NCI-H82 treated with DMSO at 0.1 percent for 48 hours (cell line): ENCODE measurements at regions not wholly inside any gene's neighbourhood (a gene's known extent, or its start where the extent isn't known, plus 50 kb on each side); places are given as distances from the start of the nearest gene placed in this dataset.

Source experiments
- DNase-seq: peaks from one replicate; lab custom pipeline; 2025; ENCODE audit not compliant: unreplicated experiment; lab: John Stamatoyannopoulos, UW

DNA sequence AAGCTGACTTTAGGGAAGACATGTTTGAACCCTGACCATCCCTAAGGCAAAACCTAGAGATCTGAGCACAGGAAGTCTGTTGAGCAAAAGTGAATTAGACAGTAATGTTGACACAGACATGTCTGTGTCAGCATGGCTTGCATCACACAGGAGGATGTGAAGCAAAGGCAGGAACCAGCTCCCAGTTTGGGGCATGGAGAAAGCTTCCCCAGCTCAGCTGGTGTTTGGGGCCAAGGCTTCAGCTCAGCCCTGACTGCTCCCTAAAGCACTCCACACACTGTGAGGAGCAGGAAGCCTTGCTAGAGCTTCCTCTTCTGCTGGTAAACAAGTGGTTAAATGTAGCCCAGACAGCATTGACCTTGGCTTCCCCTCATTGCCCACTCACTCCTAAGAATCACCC, 153.8 kb upstream of the UBL3 start:
- DNase-seq, result no peak

DNA sequence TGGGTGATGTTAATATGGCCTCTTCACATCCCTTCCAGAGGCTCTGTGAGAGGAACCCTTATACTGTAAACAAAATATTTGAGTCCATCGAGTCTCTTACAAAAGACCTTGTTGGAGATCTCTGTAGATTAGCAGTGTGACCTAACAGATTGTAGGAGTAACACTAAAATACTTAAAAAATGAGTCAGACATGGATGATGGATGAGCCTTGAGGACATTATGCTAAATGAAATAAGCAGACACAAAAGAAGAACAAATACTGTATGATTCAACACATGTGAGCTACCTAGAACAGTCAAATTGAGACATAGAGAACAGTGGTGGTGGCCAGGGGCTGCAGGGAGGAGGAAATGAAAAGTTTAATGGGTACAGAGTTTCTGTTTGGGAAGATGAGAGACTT, 152.2 kb upstream of the UBL3 start:
- no peak for DNase-seq

DNA sequence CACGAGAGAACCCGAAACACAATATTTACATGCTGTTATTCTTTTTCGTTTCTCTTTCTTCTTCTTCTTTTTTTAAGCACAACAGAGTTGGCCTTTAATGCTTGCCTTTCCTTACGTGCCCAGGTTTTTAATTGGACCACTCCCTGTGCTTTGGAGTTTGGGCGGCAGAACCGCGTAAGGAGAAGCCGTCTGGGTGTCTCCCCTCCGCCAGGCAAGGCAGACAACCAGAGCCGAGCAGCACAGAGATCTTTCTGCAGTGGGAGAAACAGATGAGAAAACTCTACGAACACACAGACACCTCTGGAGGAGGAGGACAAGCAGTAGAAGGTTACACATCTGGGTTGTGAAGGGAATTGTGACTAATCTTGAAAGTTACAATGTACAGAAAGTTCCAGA, 150.0 kb upstream of the UBL3 start:
- no peak for DNase-seq

DNA sequence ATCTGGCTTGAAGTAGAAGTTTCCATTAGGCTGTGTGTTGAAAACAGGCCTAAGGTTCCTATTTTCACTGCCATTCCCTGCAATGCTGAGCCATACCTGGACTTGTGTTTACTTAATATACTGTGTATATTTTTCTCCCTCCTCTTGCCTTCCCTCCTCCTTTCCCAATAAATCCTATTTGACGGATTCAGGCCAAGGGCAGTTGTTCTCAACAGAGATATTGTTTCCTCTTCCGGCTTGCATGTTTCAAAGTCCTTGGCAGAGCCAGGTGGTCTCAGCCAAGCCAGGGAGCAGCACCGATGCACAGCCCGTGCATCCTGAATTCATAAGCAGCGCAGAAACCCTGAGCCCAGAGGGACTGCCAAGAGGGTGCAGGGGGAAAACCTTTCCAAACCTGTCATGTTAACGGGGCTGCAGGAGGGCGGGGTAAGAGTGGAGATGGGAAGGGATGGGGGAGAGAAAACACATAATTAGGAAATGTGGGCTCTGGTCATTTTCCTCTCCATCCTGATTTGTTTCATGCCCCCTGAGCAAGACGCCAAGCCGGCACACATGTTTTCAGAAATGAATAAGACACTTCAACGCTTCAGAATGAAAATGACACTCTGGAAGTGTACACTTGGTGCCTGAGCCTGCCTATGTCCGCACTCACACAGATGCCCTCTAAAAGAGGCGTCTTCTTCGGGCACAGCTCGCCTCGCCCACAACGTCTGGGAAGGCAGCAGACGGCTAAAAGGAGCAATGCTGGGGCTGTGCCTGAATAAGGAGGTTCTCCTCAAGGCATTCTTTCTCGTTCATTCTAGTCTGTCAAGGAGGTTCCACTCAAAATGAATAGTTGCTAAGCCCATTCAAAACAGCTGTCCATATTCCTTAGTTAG, 149.3 kb upstream of the UBL3 start:
- no peak for DNase-seq

DNA sequence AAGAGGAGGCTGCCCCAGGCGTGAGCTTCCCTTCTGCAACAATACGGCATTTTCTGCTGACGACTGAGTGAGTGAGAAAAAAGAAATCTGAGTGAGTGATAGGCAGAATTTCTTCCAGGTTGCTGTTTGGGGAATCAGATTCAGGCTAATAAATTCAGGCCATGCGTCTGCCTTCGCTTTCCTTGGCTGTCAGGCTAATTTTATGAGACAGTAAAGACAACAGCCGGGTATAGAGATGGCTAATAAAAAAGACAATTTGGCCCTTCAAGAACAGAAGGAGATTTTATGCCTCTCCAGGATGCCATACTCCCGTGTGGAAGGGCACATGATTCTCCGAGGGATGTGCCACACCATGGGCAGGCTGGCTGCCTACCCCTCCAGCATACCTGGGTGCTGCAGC, 145.9 kb upstream of the UBL3 start:
- DNase-seq, result no peak

DNA sequence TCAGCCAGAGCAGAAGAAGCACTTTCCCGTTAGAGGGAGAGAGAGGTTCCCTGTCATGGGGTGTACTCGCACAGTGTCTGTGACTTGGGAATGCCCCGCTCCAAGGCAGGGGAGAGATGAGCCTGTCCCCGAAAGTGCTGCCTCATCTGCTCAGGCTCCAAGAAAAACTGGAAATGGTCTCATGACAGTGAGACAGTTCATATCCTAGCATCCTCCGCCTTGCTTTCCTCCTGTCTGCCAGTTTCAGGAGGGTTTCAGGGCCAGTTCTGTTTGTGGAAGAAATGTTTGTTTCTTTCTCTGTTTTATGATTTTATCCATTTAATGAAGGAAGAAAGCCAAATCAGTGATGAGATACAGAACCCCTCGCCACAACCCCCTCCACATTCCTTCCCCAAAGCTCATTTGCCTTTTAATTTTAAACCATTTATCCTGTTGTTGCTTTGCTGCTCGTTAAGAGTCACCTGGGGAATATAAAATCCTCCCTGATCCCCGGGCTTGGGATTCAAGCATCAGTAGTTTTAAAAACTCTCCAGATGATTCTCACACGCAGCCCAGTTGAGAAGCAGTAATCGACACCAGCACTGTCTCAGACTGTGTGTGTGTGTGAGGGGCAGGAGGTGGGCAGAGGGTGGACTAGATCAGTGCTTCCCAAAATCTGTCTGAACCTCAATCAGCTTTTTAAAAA, 144.6 kb upstream of the UBL3 start:
- DNase-seq, result peak; percentile 57

DNA sequence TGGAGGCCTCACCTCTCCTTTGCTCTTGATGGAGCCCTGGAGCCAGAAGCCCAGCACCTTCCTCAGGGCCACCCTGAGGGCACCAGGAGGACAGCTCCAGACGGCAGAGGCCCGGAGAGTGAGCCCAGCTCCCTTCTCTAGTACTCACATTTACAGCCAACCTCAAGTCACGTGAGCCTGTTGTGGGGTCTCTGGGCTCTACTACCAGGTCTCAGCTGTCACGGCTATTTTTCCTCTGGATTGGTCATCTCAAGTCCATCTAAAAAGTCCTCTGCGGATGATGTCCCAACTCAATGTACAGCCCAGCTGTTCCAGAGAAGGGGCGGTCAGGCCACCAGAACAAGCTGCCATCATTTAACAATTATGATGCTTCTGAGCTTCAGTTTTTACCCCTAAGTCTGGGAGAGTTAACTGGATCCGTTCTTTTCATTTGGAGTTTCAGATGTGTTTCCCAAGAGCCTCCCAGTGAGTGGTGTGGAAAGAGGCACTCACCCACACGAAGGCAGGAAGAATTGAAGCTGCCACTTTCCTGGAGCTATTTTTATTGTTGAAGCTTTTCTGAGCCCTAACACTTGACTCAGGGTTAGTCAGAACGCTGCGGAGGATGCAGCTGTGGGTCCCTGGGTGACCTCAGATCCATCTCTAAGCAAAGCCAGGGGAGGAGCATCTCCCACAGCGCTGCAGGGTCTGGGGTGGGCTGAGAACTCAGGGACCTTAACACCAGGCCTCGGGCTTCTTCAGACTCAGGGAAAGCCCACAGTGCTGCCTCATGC, 143.5 kb upstream of the UBL3 start:
- no peak for DNase-seq

DNA sequence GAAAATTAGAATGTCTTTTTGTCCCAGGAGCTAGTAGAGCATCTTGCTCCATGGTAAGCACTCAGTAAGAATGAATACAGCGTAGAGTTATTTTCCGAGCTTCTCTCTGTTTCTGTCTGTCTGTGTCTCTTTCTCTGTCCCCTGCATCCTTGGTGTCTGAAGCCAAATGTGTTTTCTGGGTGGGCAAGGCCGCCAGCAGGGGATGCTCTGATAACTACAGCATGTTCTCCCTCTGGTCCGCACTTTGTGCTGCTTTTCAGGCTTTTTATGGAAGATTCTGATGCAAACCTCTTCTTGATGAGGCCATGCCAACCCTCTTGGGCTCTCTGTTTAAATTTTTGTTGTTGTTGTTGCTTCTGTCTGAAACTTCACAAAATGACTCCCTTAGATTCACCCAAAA, 142.8 kb upstream of the UBL3 start:
- DNase-seq, result no peak

DNA sequence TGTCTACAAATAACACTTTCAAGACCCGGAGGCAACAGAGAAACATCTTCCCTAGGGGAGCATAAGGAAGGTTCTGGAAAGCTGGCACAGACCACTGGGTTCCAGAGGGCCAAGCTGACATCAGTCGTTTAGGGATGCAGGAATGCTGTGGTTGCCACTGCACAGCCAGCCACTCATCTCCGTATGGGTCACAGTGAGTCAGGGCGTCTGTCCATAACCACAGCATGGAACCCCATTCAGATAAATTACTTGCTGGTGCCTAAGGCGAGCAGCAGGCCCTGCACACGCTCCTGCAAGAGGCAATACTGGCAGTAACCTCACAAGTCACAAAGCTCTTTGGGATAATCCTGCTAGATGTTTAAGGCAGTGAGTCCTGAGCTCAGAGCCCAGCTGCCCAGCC, 140.9 kb upstream of the UBL3 start:
- peak; percentile 87 for DNase-seq

DNA sequence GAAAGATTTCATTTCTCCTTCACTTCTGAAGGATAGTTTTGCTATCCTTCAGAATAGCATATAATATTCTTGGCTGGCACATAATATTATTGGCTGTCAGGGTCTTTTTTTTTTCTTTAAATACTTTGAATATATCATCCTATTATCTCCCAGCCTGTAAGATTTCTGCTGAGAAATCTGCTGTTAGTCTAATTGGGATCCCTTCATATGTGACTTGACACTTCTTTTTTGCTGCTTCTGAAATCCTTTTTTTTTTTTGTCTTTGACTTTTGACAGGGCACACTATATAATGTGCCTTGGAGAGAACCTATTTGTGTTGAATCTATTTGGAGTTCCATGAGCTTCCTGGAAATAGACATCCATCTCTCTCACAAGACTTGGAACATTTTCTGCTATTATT, 136.9 kb upstream of the UBL3 start:
- no peak for DNase-seq

DNA sequence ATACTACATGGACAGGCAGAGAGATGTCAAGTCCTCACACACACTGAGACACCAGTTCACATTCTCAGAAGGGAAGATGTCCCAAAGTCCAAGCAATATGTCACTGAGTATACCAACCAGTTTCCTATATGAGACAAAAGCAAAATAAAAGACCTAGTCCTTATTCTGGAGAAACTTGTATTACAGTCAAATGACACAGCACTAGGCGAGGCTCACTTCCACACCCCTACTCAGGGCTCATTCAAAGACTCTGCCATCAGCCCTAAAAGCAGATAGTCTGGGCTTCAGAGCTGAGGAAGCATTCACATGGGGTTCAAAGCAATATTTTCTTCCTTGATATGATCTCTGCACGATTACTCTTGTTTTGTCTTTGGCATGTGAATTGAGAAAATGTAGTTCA, 129.9 kb upstream of the UBL3 start:
- DNase-seq, result peak; percentile 61

DNA sequence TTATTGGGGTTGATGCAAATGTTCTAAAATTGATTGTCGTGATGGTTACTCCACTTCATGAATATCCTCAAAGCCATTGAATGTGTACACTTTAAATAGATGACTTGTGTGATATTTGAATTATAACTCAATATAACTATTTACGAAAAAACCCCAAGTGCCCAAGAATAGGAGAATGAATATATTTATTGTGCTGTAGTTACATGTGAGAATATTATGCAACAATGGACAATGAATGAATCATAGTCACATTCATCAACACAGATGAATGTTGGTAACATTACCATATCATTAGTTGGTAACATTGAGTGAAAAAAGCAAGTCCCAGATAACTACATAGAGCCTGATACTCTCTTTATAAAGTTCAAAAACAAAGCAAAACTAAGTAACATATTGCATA, 127.8 kb upstream of the UBL3 start:
- no peak for DNase-seq

DNA sequence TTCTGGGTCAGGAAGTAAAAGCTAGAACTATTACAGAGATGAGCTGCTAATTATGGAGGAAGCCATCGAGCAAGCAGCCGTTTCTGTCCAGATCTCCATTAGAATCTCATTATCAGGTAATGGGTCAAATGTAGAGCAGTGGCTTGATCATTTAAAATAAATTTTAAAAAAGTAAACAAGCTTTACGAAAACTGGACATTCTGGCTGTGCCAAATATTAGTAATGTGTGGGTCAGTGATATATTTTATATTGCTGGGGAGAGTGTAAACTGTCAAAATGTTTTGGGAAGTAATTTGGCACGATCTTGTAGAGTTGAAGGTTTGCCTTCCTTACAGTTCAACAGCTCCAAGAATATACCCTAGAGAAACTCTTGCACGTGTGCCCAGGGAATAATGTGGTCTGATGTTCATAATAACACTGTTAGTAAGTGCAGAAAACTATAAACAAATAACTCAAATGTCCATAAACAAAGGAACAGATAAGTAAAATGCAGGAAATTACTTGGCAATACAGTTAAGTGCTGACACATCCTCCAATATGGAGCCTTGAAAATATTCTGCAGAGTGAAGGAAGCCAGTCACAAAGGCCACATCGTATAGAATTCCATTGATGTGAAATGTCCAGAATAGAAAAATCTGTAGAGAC, 127.2 kb upstream of the UBL3 start:
- DNase-seq, result no peak

DNA sequence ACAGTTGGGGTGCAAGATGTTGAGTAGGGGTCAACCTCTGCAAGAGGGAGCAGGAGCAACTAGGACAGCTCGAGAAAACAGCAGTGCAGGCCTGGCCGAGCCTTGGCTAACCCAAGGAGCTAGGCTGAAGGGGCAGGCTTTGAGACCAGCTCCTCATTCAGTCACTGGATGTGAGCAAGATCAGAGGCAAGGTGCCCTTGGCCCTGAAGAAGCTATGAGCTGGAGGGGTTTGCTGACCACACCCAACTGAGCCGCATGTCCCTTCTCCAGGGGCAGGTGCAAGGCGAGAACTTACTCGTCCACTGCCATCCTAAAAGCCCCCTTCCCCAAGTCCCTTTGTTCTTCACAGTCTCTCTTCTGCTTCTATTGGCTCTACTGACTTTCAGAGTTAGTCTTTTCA, 126.1 kb upstream of the UBL3 start:
- no peak for DNase-seq

DNA sequence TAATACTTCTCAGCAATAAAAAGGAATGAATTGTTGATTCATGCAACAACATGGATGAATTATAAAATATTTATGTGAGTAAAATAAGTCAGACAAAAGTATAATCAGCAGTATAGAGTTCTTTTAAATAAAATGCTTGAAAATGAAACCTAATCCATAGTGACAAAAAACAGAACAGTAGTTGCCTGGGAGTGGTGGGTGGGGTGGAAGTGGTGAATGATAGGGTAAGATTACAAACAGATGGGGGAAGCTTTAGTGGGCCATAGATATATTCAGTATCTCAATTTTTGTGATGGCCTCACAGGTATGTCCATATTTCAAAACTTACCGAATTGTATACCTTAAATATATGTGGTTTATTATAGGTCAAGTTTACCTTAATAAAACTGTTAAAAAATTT, 124.9 kb upstream of the UBL3 start:
- DNase-seq, result no peak

DNA sequence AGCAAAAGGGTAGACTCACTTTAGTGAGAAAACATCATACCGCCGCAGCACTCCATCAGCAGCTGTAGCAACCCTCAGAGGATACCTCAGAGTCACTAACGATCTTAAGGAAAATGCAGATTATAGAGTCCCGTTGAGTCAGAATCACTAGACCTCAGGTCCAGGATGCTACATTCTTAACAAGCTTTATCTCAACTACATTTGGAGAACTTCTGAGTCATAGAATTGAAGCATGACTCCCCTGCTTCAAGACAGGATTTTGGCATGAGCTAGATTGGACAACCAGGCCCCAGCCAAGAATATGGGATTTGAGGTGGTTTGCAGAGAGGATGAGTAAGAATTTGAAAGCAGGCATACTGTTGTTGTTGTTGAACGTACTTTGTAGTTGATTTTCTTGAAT, 118.9 kb upstream of the UBL3 start:
- DNase-seq, result no peak

DNA sequence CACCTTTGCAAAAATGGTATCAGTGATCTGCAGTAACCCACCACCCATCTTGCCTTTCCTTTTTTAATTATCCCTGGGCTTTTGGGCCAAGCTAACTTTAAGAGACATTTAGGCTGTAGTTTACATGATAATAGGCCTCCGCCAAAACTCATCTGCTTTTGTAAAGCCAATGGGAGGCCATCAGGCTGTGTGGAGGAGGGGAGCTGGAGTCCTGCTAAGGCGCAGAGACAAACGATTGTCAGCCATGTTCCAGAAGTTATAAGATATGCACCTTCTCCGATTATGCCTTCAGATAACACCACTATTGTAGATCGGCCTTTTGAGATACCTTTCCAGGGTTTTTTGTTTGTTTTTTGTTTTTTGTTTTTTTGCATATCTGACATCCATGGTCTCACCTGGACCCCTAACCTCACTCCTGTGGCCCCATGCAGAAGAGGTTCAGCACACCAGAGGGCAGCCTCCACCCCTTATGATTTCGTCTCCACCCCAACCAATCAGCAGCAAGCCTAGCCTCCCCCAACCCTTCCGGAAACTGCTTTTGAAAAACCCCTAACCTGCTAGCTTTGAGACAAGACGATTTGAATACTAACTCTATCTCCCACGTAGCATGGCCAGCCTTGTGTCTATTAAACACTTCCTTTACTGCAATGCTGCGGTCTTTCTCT, 113.9 kb upstream of the UBL3 start:
- DNase-seq, result no peak

DNA sequence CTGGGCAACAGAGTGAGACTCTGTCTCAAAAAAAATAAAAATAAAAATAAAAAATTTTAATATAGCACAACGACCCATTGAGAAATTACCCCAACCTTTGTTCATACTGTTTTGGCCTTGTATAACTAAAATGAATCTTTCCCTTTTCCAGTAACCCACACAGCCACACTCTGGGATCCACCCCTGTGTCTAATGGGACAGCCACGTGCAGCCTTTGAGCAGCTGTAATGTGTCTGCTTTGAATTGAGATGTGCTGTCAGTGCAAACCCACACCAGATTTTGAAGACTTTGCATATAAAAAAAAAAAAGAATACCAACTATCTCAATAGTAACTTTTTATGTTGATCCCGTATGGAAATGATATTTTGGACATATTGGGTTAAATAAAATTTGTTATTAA, 112.7 kb upstream of the UBL3 start:
- no peak for DNase-seq

DNA sequence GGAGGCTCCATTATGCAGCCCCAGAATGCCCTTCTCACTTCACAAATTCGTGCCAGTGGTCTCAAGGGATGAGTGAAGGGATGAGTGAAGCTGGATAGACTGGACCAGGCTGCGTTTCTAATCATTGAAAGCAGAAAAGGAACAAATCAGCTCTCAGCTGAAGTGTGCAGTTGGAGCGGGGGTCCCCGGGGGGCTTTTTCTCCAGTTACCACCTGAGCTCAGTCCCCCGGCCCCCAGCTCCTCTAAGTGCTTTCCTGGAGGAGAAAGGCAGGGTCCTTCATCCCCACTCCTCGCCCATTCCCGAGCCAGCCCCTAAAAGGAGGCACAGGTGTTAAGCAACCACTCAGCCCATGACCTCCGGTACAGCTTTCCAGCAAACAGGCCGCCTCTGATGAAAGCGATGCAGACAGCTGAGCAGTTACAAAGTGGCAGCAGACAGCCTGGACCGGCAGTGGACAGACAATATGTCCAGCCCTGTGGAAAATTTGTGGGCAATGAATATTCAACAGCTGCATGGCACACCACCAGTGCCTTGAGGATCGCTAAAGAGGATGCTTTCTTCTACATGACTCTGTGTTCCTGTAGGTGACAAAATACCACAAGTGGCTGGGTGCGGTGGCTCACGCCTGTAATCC, 110.7 kb upstream of the UBL3 start:
- DNase-seq, result no peak

DNA sequence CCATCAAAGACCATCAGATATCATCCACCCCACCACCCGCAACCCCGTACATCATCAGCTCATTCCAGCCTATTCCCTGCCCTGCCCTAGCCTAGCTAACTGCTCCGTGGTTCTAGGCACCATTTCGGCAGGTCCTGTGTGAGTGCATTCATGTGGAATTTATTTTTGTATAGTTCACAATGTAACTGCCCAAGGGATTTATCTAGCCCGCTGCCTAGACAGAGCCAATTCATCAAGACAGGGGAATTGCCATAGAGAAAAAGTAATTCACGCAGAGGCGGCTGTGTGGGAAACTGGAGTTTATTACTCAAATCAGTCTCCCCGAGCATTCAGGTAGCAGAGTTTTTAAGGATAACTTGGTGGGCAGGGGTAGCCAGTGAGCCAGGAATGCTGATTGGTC, 109.2 kb upstream of the UBL3 start:
- no peak for DNase-seq
